ENCODE measurements at regions not wholly inside any gene's neighbourhood (a gene's known extent, or its start where the extent isn't known, plus 50 kb on each side); places are given as distances from the start of the nearest gene placed in this dataset.
"Not testable (repeated sequence)": the region's sequence is repeated elsewhere in the genome, so short reads cannot be mapped to it uniquely, and the experiment has no call there.

GRCh38 chr12:93202688-93203087, 175.0 kb upstream of the NUDT4 start:
- no peak for DNase-seq (ENCODE audit: low read depth in 1 of 2, low spot score in 1 of 2)

GRCh38 chr12:93203361-93203760, 174.4 kb upstream of the NUDT4 start:
- DNase-seq (ENCODE audit: low read depth in 1 of 2, low spot score in 1 of 2) = no peak

DNA sequence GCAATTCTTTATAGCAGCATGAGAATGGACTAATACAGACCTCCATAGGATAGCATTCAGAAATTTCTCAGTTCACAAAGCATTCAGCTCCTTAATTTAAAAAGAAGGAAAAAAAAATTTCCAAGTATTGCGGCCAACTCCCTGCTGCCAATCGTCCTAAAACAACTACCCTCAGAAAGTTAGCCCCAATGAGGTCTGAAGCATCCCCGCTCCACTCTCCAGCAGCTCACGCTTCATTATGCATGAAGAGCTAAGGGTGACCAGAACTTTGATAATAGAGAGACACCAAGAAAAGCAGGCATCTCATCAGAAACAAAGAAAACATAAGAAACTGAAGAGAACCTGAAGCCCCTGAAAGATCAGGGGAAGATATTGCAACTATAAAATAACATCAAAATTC, 172.8 kb upstream of the NUDT4 start:
- DNase-seq (ENCODE audit: low read depth in 1 of 2, low spot score in 1 of 2) = no peak

DNA sequence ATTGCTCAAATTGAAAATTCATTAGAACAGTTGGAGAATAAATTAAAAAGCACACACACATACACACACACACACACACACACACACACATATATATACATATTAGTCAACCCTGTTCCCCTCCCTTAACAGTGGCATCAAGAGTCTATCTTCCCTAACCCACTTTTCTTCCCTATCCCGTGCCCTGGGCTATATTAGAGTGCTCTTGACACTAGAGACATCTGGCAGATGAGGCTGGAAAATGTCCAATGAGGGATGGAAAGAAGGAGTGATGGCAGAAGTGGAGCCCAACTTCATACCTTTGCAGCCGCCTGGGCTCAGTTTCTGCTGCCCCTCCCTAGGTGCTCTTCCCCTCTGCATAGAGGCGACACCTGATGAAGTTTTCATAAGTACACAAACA, 172.4 kb upstream of the NUDT4 start:
- no peak for DNase-seq (ENCODE audit: low read depth in 1 of 2, low spot score in 1 of 2)

GRCh38 chr12:93208011-93208410, 169.7 kb upstream of the NUDT4 start:
- no peak for DNase-seq (ENCODE audit: low read depth in 1 of 2, low spot score in 1 of 2)

DNA sequence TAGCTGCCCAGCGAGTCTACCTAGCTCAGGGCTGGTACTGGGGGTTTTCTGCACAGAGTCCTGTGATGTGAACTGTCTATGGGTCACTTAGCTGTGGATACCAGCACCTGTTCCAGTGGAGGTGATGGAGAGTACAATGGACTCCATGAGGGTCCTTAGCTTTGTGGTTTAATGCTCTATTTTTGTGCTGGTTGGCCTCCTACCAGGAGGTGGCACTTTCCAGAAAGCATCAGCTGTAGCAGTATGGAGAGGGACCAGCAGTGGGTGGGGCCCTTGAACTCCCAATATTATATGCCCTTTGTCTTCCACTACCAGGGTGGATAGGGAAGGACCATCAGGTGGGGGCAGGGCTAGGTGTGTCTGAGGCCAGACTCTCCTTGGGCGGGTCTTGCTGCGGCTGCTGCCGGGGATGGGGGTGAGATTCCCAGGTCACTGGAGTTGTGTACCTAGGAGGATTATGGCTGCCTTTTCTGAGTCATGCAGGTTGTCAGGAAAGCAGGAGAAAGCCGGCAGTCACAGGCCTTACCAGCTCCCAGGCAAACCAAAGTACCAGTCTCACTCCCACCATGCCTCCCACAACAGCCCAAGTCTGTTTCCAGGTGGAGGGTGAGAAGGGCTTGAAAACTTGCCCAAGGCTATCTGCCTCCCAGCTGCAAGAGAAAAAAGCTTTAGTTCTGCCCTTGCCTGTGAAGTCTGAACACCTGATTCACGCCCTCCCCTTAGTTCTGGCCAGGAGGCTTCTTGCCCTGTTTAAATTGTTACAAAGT, 163.0 kb upstream of the NUDT4 start:
- no peak for DNase-seq (ENCODE audit: low read depth in 1 of 2, low spot score in 1 of 2)

GRCh38 chr12:93215290-93215678, 162.4 kb upstream of the NUDT4 start:
- DNase-seq (ENCODE audit: low read depth in 1 of 2, low spot score in 1 of 2) = no peak

DNA sequence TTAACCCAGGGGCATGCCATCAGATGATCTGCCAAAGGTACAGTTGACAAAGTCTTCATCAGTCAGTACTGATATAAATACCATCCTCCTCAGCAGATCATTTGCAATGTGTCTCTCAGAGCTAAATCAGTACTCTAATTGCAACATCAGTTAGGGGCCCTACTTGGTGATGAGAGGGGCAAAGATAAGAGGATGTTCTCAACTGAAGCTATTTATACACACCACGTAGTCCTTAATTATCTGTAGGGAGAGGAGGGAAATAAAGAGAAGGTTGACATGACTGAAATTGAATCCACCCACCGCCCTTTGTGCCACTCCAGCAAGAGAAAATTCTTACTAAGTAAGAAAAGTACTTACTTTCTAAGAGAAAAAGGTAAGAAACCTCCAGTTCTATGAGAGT, 157.8 kb upstream of the NUDT4 start:
- no peak for DNase-seq (ENCODE audit: low read depth in 1 of 2, low spot score in 1 of 2)

DNA sequence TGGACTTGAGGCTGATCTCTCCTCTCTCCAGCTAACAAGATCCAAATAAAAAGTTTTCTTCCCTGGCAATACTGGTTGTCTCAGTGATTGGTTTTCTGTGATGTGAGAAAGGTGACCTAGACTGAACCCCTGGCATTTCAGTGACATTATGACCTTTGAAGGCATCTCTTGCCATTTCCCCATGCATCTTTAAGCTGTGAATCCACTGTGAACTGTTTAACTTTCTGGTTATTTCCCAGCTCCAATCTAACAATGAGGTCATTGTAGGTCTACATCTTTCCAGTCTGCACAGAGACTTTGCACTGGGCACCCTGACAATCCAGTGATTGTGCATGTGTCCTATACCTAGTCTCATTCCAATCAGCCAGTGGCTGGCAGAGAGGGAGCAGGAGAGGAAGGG, 155.9 kb upstream of the NUDT4 start:
- no peak for DNase-seq (ENCODE audit: low read depth in 1 of 2, low spot score in 1 of 2)

GRCh38 chr12:93223440-93224426, 154.0 kb upstream of the NUDT4 start:
- DNase-seq (ENCODE audit: low read depth in 1 of 2, low spot score in 1 of 2) = no peak

DNA sequence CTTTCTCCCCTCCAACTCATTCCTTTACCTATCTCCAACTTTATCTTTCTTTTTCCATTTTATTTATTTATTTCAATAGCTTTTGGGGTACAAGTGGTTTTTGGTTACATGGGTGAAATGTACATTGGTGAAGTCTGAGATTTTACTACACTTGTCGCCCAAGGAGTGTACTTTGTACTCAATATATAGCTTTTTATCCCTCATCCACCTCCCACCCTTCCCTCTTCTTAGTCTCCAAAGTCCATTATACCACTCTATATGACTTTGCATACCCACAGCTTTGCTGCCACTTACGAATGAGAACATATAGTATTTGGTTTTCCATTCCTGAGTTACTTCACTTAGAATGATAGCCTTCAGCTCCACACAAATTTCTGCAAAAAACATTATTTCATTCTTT, 152.6 kb upstream of the NUDT4 start:
- no peak for DNase-seq (ENCODE audit: low read depth in 1 of 2, low spot score in 1 of 2)

GRCh38 chr12:93226361-93226760, 151.4 kb upstream of the NUDT4 start:
- no peak for DNase-seq (ENCODE audit: low read depth in 1 of 2, low spot score in 1 of 2)

DNA sequence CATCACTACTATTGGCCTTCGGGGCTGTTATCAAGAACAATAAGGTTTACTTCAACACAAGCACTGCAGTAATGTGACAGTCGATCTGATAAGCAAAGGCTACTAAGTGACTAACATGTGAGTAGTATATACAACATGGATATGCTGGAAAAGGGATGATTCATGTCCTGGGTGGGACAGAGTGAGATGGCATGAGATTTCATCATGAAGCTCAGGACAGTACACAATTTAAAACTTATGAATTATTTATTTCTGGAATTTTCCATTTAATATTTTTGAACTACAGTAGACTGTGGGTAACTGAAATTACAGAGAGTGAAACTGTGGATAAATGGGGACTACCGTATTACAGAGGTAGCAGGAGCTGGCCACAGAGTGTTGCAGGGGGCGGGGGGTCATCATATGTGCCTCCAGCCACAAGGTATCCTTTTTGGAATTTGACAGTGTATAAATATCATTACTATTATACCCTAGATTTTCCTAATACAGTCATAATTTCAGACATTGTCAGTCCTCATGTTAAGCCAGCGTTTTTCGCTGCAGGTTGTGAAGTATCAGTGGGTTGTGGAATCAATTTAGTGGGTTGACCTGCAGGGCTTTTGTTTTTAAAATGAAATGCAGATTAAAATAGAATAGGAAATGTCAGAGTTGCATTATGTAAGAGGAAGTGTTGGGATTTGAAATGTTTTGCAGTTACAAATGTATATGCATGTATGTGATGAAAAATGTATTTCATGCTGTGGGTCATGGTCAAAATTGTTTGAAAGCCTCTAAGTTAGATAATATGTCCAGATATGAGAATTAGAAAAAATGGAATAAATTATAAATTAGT, 148.0 kb upstream of the NUDT4 start:
- DNase-seq (ENCODE audit: low read depth in 1 of 2, low spot score in 1 of 2) = no peak

DNA sequence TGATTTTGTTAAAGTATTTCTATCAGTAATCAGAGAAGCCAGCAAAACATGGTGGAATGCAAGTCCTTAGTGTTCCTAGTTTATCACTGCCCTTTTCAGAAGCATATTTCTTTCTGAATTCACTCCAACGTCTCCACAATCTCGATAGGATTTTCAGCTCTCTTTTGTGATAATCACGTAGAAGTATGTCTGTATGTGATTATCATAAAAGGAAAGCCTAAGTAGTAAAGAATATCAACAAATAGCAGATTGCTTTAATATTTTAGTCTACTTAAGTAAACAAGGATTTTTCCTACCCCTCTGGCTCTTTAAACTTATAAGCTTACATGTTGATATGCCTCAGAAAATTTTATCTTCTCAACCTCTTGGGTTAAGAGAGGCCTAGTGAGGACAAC, 147.4 kb upstream of the NUDT4 start:
- no peak for DNase-seq (ENCODE audit: low read depth in 1 of 2, low spot score in 1 of 2)

DNA sequence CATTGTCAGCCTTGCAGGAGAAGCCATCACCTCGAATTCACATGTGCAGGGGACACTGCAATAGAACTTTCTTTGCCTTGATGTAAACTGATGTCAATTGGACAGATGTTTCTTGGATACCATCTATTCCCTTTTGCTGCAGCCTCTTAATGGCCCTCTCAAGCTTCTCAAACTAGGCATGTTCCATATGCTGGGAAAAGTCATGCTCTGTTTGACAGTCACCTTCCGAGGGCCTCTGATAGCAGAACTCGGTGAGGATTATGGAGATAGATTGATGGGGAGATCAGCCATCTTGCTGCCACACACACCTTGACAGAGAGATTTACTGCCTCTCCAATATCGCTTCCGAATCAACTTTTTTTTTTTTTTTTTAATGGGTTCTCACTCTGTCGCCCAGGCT, 145.8 kb upstream of the NUDT4 start:
- no peak for DNase-seq (ENCODE audit: low read depth in 1 of 2, low spot score in 1 of 2)

DNA sequence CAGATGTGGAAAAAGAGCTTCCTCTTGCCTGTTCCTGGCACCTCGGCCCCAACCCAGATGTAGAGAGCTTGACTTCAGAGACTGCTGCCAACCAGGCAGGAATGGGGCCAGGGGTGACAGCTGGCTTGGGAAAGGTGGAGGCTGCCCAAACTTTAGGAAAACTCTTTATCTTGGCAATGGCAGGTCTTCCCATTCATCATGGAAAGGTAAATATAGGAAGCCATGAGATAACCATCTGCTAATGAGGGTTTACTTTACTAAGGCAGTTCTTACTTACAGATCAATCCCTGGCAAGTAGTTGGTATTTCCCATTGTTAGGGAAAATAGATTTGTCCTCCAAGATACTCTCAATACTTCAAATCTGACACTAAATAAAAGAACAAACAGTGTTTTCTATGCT, 143.1 kb upstream of the NUDT4 start:
- no peak for DNase-seq (ENCODE audit: low read depth in 1 of 2, low spot score in 1 of 2)

DNA sequence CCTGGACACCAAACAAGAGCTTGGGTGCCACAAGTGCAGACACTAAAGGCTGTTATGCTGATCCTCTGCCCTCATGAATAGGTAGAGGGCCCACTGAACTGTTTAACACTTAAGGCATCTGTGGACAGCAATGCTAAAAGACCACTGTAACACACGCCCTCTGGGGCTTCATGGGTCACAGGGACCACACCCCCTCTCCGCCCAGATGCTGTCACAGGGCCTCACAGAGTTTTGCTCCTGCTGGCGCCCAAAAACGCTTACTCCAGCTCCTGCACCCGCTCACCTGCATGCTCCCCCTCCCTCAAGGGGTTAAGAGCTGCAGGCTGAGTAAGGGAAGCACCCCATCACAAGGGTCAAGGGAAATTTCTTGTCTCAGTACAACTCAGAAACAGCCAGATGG, 141.8 kb upstream of the NUDT4 start:
- DNase-seq (ENCODE audit: low read depth in 1 of 2, low spot score in 1 of 2) = no peak

GRCh38 chr12:93237235-93237915, 140.3 kb upstream of the NUDT4 start:
- DNase-seq (ENCODE audit: low read depth in 1 of 2, low spot score in 1 of 2) = no peak

DNA sequence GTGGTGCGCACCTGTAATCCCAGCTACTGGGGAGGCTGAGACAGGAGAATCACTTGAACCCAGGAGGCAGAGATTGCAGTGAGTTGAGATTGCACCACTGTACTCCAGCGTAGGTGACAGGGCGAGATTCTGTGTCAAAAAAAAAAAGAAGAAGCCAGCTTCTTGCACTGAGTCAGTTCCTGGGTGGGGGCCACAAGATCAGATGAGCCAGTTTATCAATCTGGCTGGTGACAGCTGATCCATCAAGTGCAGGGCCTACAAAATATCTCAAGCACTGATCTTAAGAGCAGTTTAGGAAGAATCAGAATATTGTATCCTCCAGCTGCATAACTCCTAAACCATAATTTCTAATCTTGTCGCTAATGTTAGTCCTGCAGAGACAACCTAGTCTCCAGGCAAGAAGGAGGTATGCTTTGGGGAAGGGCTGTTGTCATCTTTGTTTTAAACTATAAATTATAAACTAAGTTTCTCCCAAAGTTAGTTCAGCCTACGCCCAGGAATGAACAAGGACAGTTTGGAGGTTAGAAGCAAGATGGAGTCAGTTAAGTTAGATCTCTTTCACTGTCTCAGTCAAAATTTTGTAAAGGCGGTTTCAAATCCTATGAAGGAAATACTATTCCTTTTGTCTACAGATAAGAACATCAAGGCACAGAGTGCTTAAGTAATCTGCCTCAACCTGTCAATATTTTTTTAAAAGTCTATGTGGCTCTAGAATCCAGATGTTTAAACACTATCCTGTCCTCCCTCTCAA, 139.0 kb upstream of the NUDT4 start:
- DNase-seq (ENCODE audit: low read depth in 1 of 2, low spot score in 1 of 2) = not testable (repeated sequence)

GRCh38 chr12:93239789-93240188, 137.9 kb upstream of the NUDT4 start:
- not testable (repeated sequence) for DNase-seq (ENCODE audit: low read depth in 1 of 2, low spot score in 1 of 2)
